Nephron progenitor cell (in vitro differentiated cells): ENCODE measurements at regions not wholly inside any gene's neighbourhood (a gene's known extent, or its start where the extent isn't known, plus 50 kb on each side); places are given as distances from the start of the nearest gene placed in this dataset.
"Not testable (repeated sequence)": the region's sequence is repeated elsewhere in the genome, so short reads cannot be mapped to it uniquely, and the experiment has no call there.

Source experiments
- DNase-seq: peaks from one replicate; pipeline ENCODE4 v3.0.0; 2021
- H3K27ac Mint-ChIP-seq: 2 replicates; pipeline ENCODE4 v1.8.0; 2021; ENCODE audit warnings: mild to moderate bottlenecking, moderate library complexity, mixed read lengths
- H3K27me3 Mint-ChIP-seq: 2 replicates; pipeline ENCODE4 v1.8.0; 2021; ENCODE audit warnings: mild to moderate bottlenecking, low read depth, mixed read lengths; ENCODE audit not compliant: poor library complexity
- H3K36me3 Mint-ChIP-seq: 2 replicates; pipeline ENCODE4 v1.8.0; 2021; ENCODE audit warnings: low read depth, mixed read lengths
- H3K4me1 Mint-ChIP-seq: 2 replicates; pipeline ENCODE4 v1.8.0; 2021; ENCODE audit warnings: mixed read lengths
- H3K4me3 Mint-ChIP-seq: 2 replicates; pipeline ENCODE4 v1.8.0; 2021; ENCODE audit warnings: mild to moderate bottlenecking, moderate library complexity, mixed read lengths
- H3K9me3 Mint-ChIP-seq: 2 replicates; pipeline ENCODE4 v1.8.0; 2021; ENCODE audit warnings: mild to moderate bottlenecking, moderate library complexity, mixed read lengths
- CTCF ChIP-seq: fragments of 200-600 bp; sonication (generic); IDR thresholded peaks from 2 replicates; pipeline ENCODE4 v1.5.0; 2021; ENCODE audit warnings: antibody characterized with exemption

- Mint-ChIP-seq H3K36me3 (no peaks in the 10 kb centered on the region), H3K27ac (no peak overlapping the region), H3K27me3 (peaks cover 48% of the 10 kb centered on the region), H3K4me1 (no peaks in the 10 kb centered on the region), H3K4me3 (no peak overlapping the region), H3K9me3 (peaks cover under 1% of the 10 kb centered on the region)
- no peak for TF ChIP-seq CTCF
- no peak for DNase-seq
These were observed 80.5 kb upstream of the GNAZ start for GRCh38 chr22:22989856-22990255.

GRCh38 chr22:22990711-22991505 is 79.4 kb upstream of the GNAZ start:
- peaks cover 43% of the 10 kb centered on the region for H3K27me3 Mint-ChIP-seq
- H3K36me3 Mint-ChIP-seq, H3K27ac Mint-ChIP-seq, H3K4me1 Mint-ChIP-seq, DNase-seq, H3K4me3 Mint-ChIP-seq: not testable (repeated sequence)
- peaks cover 11% of the 10 kb centered on the region for H3K9me3 Mint-ChIP-seq

- no peak for DNase-seq
- H3K27ac Mint-ChIP-seq = no peak overlapping the region
- H3K4me1 Mint-ChIP-seq = no peaks in the 10 kb centered on the region
- H3K36me3 Mint-ChIP-seq = no peaks in the 10 kb centered on the region
- peaks cover 27% of the 10 kb centered on the region for H3K9me3 Mint-ChIP-seq
- H3K4me3 Mint-ChIP-seq = no peak overlapping the region
- H3K27me3 Mint-ChIP-seq = peaks cover 39% of the 10 kb centered on the region
- TF ChIP-seq CTCF = no peak
These were observed 77.8 kb upstream of the GNAZ start for GRCh38 chr22:22992474-22992873.

- no peak for DNase-seq
- H3K9me3 Mint-ChIP-seq = peaks cover 34% of the 10 kb centered on the region
- peaks cover 44% of the 10 kb centered on the region for H3K27me3 Mint-ChIP-seq
- TF ChIP-seq CTCF = no peak
- no peak overlapping the region for H3K4me3 Mint-ChIP-seq
- H3K27ac Mint-ChIP-seq = no peak overlapping the region
- no peaks in the 10 kb centered on the region for H3K4me1 Mint-ChIP-seq
- H3K36me3 Mint-ChIP-seq = no peaks in the 10 kb centered on the region
These were observed 77.1 kb upstream of the GNAZ start for GRCh38 chr22:22993184-22993583.

GRCh38 chr22:22995166-22995565 is 75.2 kb upstream of the GNAZ start:
- no peaks in the 10 kb centered on the region for H3K36me3 Mint-ChIP-seq
- H3K27ac Mint-ChIP-seq = no peak overlapping the region
- H3K9me3 Mint-ChIP-seq = peaks cover 54% of the 10 kb centered on the region
- TF ChIP-seq CTCF = no peak
- DNase-seq = no peak
- peaks cover 41% of the 10 kb centered on the region for H3K27me3 Mint-ChIP-seq
- H3K4me3 Mint-ChIP-seq = no peak overlapping the region
- no peaks in the 10 kb centered on the region for H3K4me1 Mint-ChIP-seq

GRCh38 chr22:22996511-22997261 is 73.6 kb upstream of the GNAZ start:
- no peak overlapping the region for H3K4me3 Mint-ChIP-seq
- H3K36me3 Mint-ChIP-seq = no peaks in the 10 kb centered on the region
- H3K27me3 Mint-ChIP-seq = peaks cover 39% of the 10 kb centered on the region
- H3K27ac Mint-ChIP-seq = no peak overlapping the region
- no peak for DNase-seq
- peaks cover 66% of the 10 kb centered on the region for H3K9me3 Mint-ChIP-seq
- TF ChIP-seq CTCF = no peak
- no peaks in the 10 kb centered on the region for H3K4me1 Mint-ChIP-seq
